Breast epithelium (tissue), 3 donors: ENCODE measurements at regions not wholly inside any gene's neighbourhood (a gene's known extent, or its start where the extent isn't known, plus 50 kb on each side); places are given as distances from the start of the nearest gene placed in this dataset.

Source experiments
- CTCF ChIP-seq, 3 donors: fragments of 450-650 bp; IDR thresholded peaks; one replicate each; pipeline ENCODE4 v1.5.1; 2016 to 2017; ENCODE audit warnings: antibody characterized with exemption in 3 of 3, mild to moderate bottlenecking in 3 of 3, moderate library complexity in 3 of 3
- POLR2A ChIP-seq: fragments of 450-650 bp; IDR thresholded peaks from one replicate; pipeline ENCODE4 v1.6.1; 2016; ENCODE audit warnings: antibody characterized with exemption, mild to moderate bottlenecking, moderate library complexity

GRCh38 chr22:49458708-49459099 is 369.0 kb downstream of the BRD1 start:
- TF ChIP-seq CTCF (IDR thresholded peaks at IDR 0.05): no peak
- no peak for TF ChIP-seq POLR2A
